C4-2B (cell line): ENCODE measurements at regions not wholly inside any gene's neighbourhood (a gene's known extent, or its start where the extent isn't known, plus 50 kb on each side); places are given as distances from the start of the nearest gene placed in this dataset.

Source experiments
- ZFX ChIP-seq: fragments of 450-650 bp; IDR thresholded peaks from 2 replicates; pipeline ENCODE4 v1.6.1; 2017
- TF ChIP-seq, protein P1 (sequence below): fragments of 450-650 bp; conservative IDR thresholded peaks from 2 replicates; pipeline ENCODE4 v1.5.1; 2017; ENCODE audit warnings: mild to moderate bottlenecking

DNA sequence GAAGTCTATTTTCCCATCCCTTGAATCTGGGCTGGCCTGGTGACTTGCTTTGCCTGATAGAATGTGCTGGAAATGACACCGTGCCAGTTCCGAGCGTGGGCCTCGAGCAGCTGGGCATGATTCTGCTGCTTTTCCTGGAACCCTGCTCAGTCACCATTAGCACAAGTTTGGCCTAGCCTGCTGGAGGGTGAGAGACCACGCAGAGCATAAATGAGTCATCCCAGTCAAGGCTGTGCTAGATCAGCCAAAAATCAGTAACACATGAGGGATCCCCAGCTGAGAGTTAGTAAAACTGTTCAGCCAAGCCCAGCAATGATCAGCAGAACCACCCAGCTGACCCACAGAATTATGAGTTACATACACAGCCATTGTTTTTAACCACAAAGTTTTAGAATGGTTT lies 74.8 kb upstream of the TOP1 start:
- TF ChIP-seq, protein P1, sequence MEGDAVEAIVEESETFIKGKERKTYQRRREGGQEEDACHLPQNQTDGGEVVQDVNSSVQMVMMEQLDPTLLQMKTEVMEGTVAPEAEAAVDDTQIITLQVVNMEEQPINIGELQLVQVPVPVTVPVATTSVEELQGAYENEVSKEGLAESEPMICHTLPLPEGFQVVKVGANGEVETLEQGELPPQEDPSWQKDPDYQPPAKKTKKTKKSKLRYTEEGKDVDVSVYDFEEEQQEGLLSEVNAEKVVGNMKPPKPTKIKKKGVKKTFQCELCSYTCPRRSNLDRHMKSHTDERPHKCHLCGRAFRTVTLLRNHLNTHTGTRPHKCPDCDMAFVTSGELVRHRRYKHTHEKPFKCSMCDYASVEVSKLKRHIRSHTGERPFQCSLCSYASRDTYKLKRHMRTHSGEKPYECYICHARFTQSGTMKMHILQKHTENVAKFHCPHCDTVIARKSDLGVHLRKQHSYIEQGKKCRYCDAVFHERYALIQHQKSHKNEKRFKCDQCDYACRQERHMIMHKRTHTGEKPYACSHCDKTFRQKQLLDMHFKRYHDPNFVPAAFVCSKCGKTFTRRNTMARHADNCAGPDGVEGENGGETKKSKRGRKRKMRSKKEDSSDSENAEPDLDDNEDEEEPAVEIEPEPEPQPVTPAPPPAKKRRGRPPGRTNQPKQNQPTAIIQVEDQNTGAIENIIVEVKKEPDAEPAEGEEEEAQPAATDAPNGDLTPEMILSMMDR: no peak
- TF ChIP-seq ZFX: no peak
